ENCODE measurements at regions not wholly inside any gene's neighbourhood (a gene's known extent, or its start where the extent isn't known, plus 50 kb on each side); places are given as distances from the start of the nearest gene placed in this dataset.

- TF ChIP-seq CTCF (IDR thresholded peaks at IDR 0.05; ENCODE audit: low read depth, low read length): no peak
- H3K4me3 ChIP-seq (ENCODE audit: low read depth, low read length): no peak overlapping the region
These were observed 54.4 kb upstream of the PIK3R1 start for GRCh38 chr5:68161156-68161555.

- no peak for TF ChIP-seq CTCF (IDR thresholded peaks at IDR 0.05; ENCODE audit: low read depth, low read length)
- H3K4me3 ChIP-seq (ENCODE audit: low read depth, low read length): no peak overlapping the region
These were observed 56.2 kb upstream of the PIK3R1 start for GRCh38 chr5:68159224-68159951.

GRCh38 chr5:68155940-68156339 lies 59.6 kb upstream of the PIK3R1 start:
- TF ChIP-seq CTCF (IDR thresholded peaks at IDR 0.05; ENCODE audit: low read depth, low read length): no peak
- no peak overlapping the region for H3K4me3 ChIP-seq (ENCODE audit: low read depth, low read length)

DNA sequence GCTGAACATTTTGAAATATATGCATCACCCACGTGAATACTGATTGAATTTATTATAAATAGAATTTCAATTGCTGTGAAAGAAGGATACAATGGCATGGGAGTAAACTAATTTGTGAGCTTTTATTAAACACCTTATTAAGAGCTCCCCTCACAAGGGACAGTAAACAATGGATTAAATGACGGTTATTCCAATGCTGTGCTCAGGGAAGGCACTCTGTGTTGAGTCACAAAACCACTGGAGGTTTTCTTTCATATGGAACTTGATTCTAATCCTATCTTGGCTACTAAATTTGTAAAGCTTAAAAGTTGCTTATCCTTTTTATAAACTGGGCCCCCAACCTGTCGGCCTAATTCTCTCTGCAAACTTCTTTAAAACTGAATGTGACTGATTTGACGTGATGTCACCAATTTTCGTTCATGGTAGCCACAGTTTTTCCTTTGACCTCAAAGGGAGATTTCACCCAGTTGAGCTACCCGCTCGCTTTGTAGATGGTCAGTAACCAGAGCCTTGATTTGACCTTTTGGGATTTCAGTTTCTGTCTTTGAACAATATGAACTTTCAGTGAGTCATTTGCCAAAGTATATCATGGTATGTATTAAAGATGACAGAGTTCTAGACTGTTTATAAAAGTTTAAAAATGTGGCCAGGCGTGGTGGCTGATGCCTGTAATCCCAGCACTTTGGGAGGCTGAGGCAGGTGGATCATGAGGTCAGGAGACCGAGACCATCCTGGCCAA lies 61.3 kb upstream of the PIK3R1 start:
- no peak overlapping the region for H3K4me3 ChIP-seq (ENCODE audit: low read depth, low read length)
- TF ChIP-seq CTCF (IDR thresholded peaks at IDR 0.05; ENCODE audit: low read depth, low read length): no peak

GRCh38 chr5:68151812-68152211 lies 63.7 kb upstream of the PIK3R1 start:
- no peak for TF ChIP-seq CTCF (IDR thresholded peaks at IDR 0.05; ENCODE audit: low read depth, low read length)
- H3K4me3 ChIP-seq (ENCODE audit: low read depth, low read length): no peak overlapping the region

DNA sequence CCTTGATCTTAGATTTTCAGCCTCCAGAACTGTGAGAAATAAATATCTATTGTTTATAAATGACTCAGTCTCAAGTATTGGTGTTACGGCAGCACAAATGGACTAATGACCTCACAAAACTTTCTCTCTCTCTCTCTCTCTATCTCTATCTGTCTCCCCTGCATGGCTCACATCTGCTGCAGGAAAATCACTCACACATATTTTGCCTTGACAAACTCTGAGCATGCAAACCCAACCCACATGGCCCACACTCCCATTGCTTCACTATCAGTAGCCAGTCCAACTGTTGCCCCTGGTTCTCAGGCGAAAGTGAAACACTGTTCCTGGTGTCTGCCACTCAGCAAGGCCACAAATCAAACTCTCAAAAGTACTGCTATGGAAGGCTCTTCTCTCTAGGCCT lies 66.4 kb upstream of the PIK3R1 start:
- TF ChIP-seq CTCF (IDR thresholded peaks at IDR 0.05; ENCODE audit: low read depth, low read length): no peak
- H3K4me3 ChIP-seq (ENCODE audit: low read depth, low read length): no peak overlapping the region

GRCh38 chr5:68148096-68148495 lies 67.5 kb upstream of the PIK3R1 start:
- H3K4me3 ChIP-seq (ENCODE audit: low read depth, low read length): no peak overlapping the region
- no peak for TF ChIP-seq CTCF (IDR thresholded peaks at IDR 0.05; ENCODE audit: low read depth, low read length)
